HepG2 (cell line): ENCODE measurements at regions not wholly inside any gene's neighbourhood (a gene's known extent, or its start where the extent isn't known, plus 50 kb on each side); places are given as distances from the start of the nearest gene placed in this dataset.

Source experiments
- ATAC-seq: fragments of 200-7000 bp; cut with Tn5 transposase; 3 replicates; pipeline ENCODE4 v1.9.1; 2020; ENCODE audit warnings: mild to moderate bottlenecking, moderate library complexity
- BruUV-seq: library from RNA; stranded (reverse); fragments of 400-500 nt; replicated peaks from 2 replicates; lab custom pipeline; 2021; lab: Mats Ljungman, UMichigan
- CTCF ChIA-PET: fragments of 300-600 bp; formaldehyde crosslinking; extraction: SDS; loops from one replicate; lab custom pipeline; 2021; ENCODE audit warnings: low total read pairs, inconsistent platforms, low intra/inter-chr PET ratio; lab: Yijun Ruan, JAX
- POLR2A ChIA-PET: fragments of 350-600 bp; sonication (Branson Sonifier 250); formaldehyde crosslinking; loops from one replicate; lab custom pipeline; 2020; ENCODE audit warnings: antibody characterized with exemption, inconsistent platforms; lab: Yijun Ruan, JAX
- DNase-seq: peaks from one replicate; pipeline ENCODE4 v3.0.0-alpha.2; 2015; ENCODE audit warnings: low spot score
- FAIRE-seq: peaks from 3 replicates; lab custom pipeline; 2011; peaks lifted over from hg19 to GRCh38; lab: Jason Lieb, UNC
- H2AFZ ChIP-seq: one replicate; pipeline ENCODE4 v1.6.1; 2011; ENCODE audit warnings: low read length, inconsistent platforms
- H3K27ac ChIP-seq: fragments of 300-600 bp; 3 replicates; pipeline ENCODE4 v1.8.0; 2011; ENCODE audit warnings: mixed run types, mild to moderate bottlenecking, mixed read lengths, low read length, inconsistent platforms; ENCODE audit not compliant: insufficient read depth; ENCODE audit errors: extremely low read length
- H3K27me3 ChIP-seq, 2 experiments: fragments of 200-600 bp in 1 of 2; 2 replicates in 1 of 2; 3 replicates in 1 of 2; pipeline versions ENCODE4 v1.6.0 to v1.8.0; 2011; ENCODE audit warnings: low read length in 2 of 2, mild to moderate bottlenecking in 2 of 2, moderate library complexity in 2 of 2, inconsistent platforms in 1 of 2; ENCODE audit not compliant: insufficient read depth in 2 of 2, control insufficient read depth in 1 of 2
- H3K36me3 ChIP-seq, 2 experiments: fragments of 200-600 bp in 1 of 2; replicated peaks in 1 of 2; 2 replicates in 1 of 2; 3 replicates in 1 of 2; pipeline versions ENCODE4 v1.5.1 to v1.8.0; 2011; ENCODE audit warnings: low read length in 2 of 2, inconsistent platforms in 1 of 2; ENCODE audit not compliant: insufficient read depth in 2 of 2, control insufficient read depth in 1 of 2
- H3K4me1 ChIP-seq: 2 replicates; pipeline ENCODE4 v1.5.1; 2012; ENCODE audit warnings: low read length, inconsistent platforms; ENCODE audit not compliant: insufficient read depth
- H3K4me2 ChIP-seq: 2 replicates; pipeline ENCODE4 v1.6.0; 2011; ENCODE audit warnings: low read depth, low read length, inconsistent platforms
- H3K4me3 ChIP-seq, 3 experiments: fragments of 200-600 bp in 1 of 3; sonication (generic), shearing (Covaris generic) in 1 of 3; replicated peaks in 1 of 3; 2 replicates each; pipeline ENCODE4 v1.5.1; 2011 to 2016; ENCODE audit warnings: low read length in 3 of 3, inconsistent platforms in 2 of 3, low read depth in 2 of 3, mild to moderate bottlenecking in 2 of 3, control low read depth in 1 of 3, mixed read lengths in 1 of 3; ENCODE audit not compliant: insufficient read depth in 1 of 3
- H3K79me2 ChIP-seq: one replicate; pipeline ENCODE4 v1.6.1; 2011; ENCODE audit warnings: low read length, inconsistent platforms; ENCODE audit not compliant: insufficient read depth
- H3K9ac ChIP-seq: 2 replicates; pipeline ENCODE4 v1.6.0; 2011; ENCODE audit warnings: mild to moderate bottlenecking, low read depth, low read length, inconsistent platforms; ENCODE audit not compliant: insufficient read depth
- H3K9me3 ChIP-seq: 2 replicates; pipeline ENCODE4 v1.5.1; 2012; ENCODE audit warnings: mild to moderate bottlenecking, low read length
- H4K20me1 ChIP-seq: 2 replicates; pipeline ENCODE4 v1.6.0; 2011; ENCODE audit warnings: inconsistent platforms, mild to moderate bottlenecking, low read length, moderate library complexity; ENCODE audit not compliant: insufficient read depth
- ARNT2 ChIP-seq: sonication (generic); formaldehyde crosslinking; IDR thresholded peaks from 2 replicates; pipeline ENCODE4 v1.8.0; 2022; ENCODE audit warnings: mild to moderate bottlenecking, low read depth, missing genetic modification reagents, moderate library complexity
- EEA1 ChIP-seq: sonication (generic); formaldehyde crosslinking; IDR thresholded peaks from 2 replicates; pipeline ENCODE4 v1.5.1; 2020; ENCODE audit warnings: mild to moderate bottlenecking, missing genetic modification reagents, borderline replicate concordance
- GATAD2A ChIP-seq: IDR thresholded peaks from 2 replicates; pipeline ENCODE4 v1.6.1; 2016
- KMT2A ChIP-seq: sonication (generic); formaldehyde crosslinking; IDR thresholded peaks from 2 replicates; pipeline ENCODE4 v1.4.0; 2020; ENCODE audit warnings: missing genetic modification reagents
- RFX1 ChIP-seq: fragments of 450-650 bp; IDR thresholded peaks from 2 replicates; pipeline ENCODE4 v1.6.1; 2017
- ZBTB4 ChIP-seq: sonication (generic); formaldehyde crosslinking; IDR thresholded peaks from 2 replicates; pipeline ENCODE4 v1.4.0; 2020; ENCODE audit warnings: missing genetic modification reagents, mild to moderate bottlenecking, borderline replicate concordance
- ZNF781 ChIP-seq: sonication (generic); formaldehyde crosslinking; IDR thresholded peaks from 2 replicates; pipeline ENCODE4 v1.5.1; 2020; ENCODE audit warnings: borderline replicate concordance, mild to moderate bottlenecking, missing genetic modification reagents; ENCODE audit errors: not compliant biosample characterization
- WGBS: methylation state at CpG from one replicate; pipeline ENCODE4 v1.1.6; 2017; ENCODE audit warnings: low lambda C conversion rate; 5-methylcytosine and 5-hydroxymethylcytosine counted together
- in situ Hi-C: cut with HindIII; loops from 2 replicates; pipeline ENCODE4 v1.10.0; 2017; ENCODE audit warnings: low pct_unique_long_range_greater_than_20kb; ENCODE audit not compliant: extremely low pct_ligation_motif_present
- intact Hi-C: fragments of 100-400 bp; cut with micrococcal nuclease; formaldehyde crosslinking; loops from one replicate; pipeline ENCODE4 v1.10.0; 2022; ENCODE audit not compliant: unreplicated experiment
- TF ChIP-seq, protein P1 (sequence below): sonication (generic); formaldehyde crosslinking; IDR thresholded peaks from 2 replicates; pipeline ENCODE4 v1.8.0; 2022; ENCODE audit warnings: mild to moderate bottlenecking, missing genetic modification reagents, moderate library complexity
- TF ChIP-seq, protein P2 (sequence below): IDR thresholded peaks from 2 replicates; pipeline ENCODE4 v1.6.1; 2016; ENCODE audit warnings: low read depth

GRCh38 chr10:53548664-53549063 is 776.1 kb upstream of the MBL2 start:
- intact Hi-C loops = no loop called here
- 88% methylated on average over 1 of the region's 1 CpG for WGBS
- no TSS peak for BruUV-seq

More at GRCh38 chr10:53548664-53549063, 776.1 kb upstream of the MBL2 start:
- H3K4me2 ChIP-seq = no peak overlapping the region
- no peak for TF ChIP-seq KMT2A (CRISPR knock-in tag)
- TF ChIP-seq, protein P1, sequence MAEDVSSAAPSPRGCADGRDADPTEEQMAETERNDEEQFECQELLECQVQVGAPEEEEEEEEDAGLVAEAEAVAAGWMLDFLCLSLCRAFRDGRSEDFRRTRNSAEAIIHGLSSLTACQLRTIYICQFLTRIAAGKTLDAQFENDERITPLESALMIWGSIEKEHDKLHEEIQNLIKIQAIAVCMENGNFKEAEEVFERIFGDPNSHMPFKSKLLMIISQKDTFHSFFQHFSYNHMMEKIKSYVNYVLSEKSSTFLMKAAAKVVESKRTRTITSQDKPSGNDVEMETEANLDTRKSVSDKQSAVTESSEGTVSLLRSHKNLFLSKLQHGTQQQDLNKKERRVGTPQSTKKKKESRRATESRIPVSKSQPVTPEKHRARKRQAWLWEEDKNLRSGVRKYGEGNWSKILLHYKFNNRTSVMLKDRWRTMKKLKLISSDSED = no peak
- no peak for TF ChIP-seq ZBTB4
- no peak for TF ChIP-seq GATAD2A
- no peak for TF ChIP-seq ARNT2 (CRISPR knock-in tag)
- no peak for TF ChIP-seq ZNF781 (CRISPR knock-in tag)
- TF ChIP-seq EEA1 (CRISPR knock-in tag) = no peak
- TF ChIP-seq, protein P2, sequence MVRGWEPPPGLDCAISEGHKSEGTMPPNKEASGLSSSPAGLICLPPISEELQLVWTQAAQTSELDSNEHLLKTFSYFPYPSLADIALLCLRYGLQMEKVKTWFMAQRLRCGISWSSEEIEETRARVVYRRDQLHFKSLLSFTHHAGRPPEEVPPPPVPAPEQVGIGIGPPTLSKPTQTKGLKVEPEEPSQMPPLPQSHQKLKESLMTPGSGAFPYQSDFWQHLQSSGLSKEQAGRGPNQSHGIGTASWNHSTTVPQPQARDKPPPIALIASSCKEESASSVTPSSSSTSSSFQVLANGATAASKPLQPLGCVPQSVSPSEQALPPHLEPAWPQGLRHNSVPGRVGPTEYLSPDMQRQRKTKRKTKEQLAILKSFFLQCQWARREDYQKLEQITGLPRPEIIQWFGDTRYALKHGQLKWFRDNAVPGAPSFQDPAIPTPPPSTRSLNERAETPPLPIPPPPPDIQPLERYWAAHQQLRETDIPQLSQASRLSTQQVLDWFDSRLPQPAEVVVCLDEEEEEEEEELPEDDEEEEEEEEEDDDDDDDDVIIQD (CRISPR knock-in tag) = no peak
- TF ChIP-seq RFX1 = no peak
- H3K79me2 ChIP-seq = no peaks in the 10 kb centered on the region
- H3K36me3 ChIP-seq = no peaks in the 10 kb centered on the region
- no peak overlapping the region for H3K9ac ChIP-seq
- H2AFZ ChIP-seq = no peak overlapping the region
- ChIA-PET POLR2A (no interaction called here), CTCF (no interaction called here)
- H3K27me3 ChIP-seq = no peaks in the 10 kb centered on the region
- no peak overlapping the region for H3K27ac ChIP-seq
- no peak overlapping the region for H3K4me3 ChIP-seq
- no peak for FAIRE-seq
- no peaks in the 10 kb centered on the region for H4K20me1 ChIP-seq
- H3K9me3 ChIP-seq = no peaks in the 10 kb centered on the region
- ATAC-seq = no peak
- no peaks in the 10 kb centered on the region for H3K4me1 ChIP-seq
- in situ Hi-C loops = no loop called here
- DNase-seq = no peak
